ENCODE measurements at regions not wholly inside any gene's neighbourhood (a gene's known extent, or its start where the extent isn't known, plus 50 kb on each side); places are given as distances from the start of the nearest gene placed in this dataset.

GRCh38 chr6:14488180-14488579 lies 370.6 kb downstream of the CD83 start:
- ChIA-PET CTCF (ENCODE audit: low intra/inter-chr PET ratio, low total read pairs) (no interaction called here), POLR2A (no interaction called here)
- no peaks in the 10 kb centered on the region for H3K36me3 ChIP-seq (replicated peaks in 1 of 2; ENCODE audit: control insufficient read depth in 1 of 2, insufficient read depth in 2 of 2, low read length in 2 of 2)
- no peak overlapping the region for H3K27ac ChIP-seq (ENCODE audit: extremely low read length, insufficient read depth, low read length)
- no peak overlapping the region for H3K9ac ChIP-seq (ENCODE audit: insufficient read depth, low read depth, low read length)
- DNase-seq (ENCODE audit: low spot score) (no peak), FAIRE-seq (no peak), ATAC-seq (no peak)
- H4K20me1 ChIP-seq (ENCODE audit: insufficient read depth, low read length), result no peaks in the 10 kb centered on the region
- no peaks in the 10 kb centered on the region for H3K79me2 ChIP-seq (ENCODE audit: insufficient read depth, low read length)
- H3K4me1 ChIP-seq (ENCODE audit: insufficient read depth, low read length), result no peaks in the 10 kb centered on the region
- no peaks in the 10 kb centered on the region for H3K27me3 ChIP-seq (ENCODE audit: control insufficient read depth in 1 of 2, insufficient read depth in 2 of 2, low read length in 2 of 2)
- WGBS (ENCODE audit: low lambda C conversion rate), result 32% methylated on average over 2 of the region's 2 CpGs
- intact Hi-C loops (cut with micrococcal nuclease; ENCODE audit: unreplicated experiment) (no loop called here), in situ Hi-C loops (cut with HindIII; ENCODE audit: extremely low pct_ligation_motif_present, low pct_unique_long_range_greater_than_20kb) (no loop called here)
- no peak overlapping the region for H2AFZ ChIP-seq (ENCODE audit: low read length)
- H3K4me2 ChIP-seq (ENCODE audit: low read depth, low read length), result no peak overlapping the region
- H3K4me3 ChIP-seq (replicated peaks in 1 of 3; ENCODE audit: insufficient read depth in 1 of 3, low read depth in 2 of 3, low read length in 3 of 3), result no peak overlapping the region
- BruUV-seq (replicated peaks), result no TSS peak
- no peak for TF ChIP-seq ZNF563 (CRISPR knock-in tag; IDR thresholded peaks at IDR 0.05)
- TF ChIP-seq ZBTB14 (CRISPR knock-in tag; IDR thresholded peaks at IDR 0.05), result no peak
- TF ChIP-seq HHEX (CRISPR knock-in tag; IDR thresholded peaks at IDR 0.05), result no peak
- no peak for TF ChIP-seq HINFP (CRISPR knock-in tag; IDR thresholded peaks at IDR 0.05; ENCODE audit: low read depth)
- TF ChIP-seq ZMYM3 (CRISPR knock-in tag; IDR thresholded peaks at IDR 0.05), result no peak
- no peak for TF ChIP-seq SALL1 (CRISPR knock-in tag; IDR thresholded peaks at IDR 0.05)
- no peak for TF ChIP-seq FOXP4 (CRISPR knock-in tag; IDR thresholded peaks at IDR 0.05)
- no peak for TF ChIP-seq ZNF484 (CRISPR knock-in tag; IDR thresholded peaks at IDR 0.05; ENCODE audit: borderline replicate concordance, low read depth)
- no peak for TF ChIP-seq NFYB (CRISPR knock-in tag; IDR thresholded peaks at IDR 0.05)
- no peak for TF ChIP-seq ATF6 (CRISPR knock-in tag; conservative IDR thresholded peaks at IDR 0.05)
- no peak for TF ChIP-seq ZFY (CRISPR knock-in tag; IDR thresholded peaks at IDR 0.05)
- no peak for TF ChIP-seq BHLHE40 (IDR thresholded peaks at IDR 0.05; ENCODE audit: low read length)
- TF ChIP-seq SP2 (CRISPR knock-in tag; IDR thresholded peaks at IDR 0.05), result no peak
- TF ChIP-seq TCF12 (IDR thresholded peaks at IDR 0.05), result no peak
- no peak for TF ChIP-seq TCF12 (CRISPR knock-in tag; IDR thresholded peaks at IDR 0.05)
- TF ChIP-seq ZNF513 (CRISPR knock-in tag; conservative IDR thresholded peaks at IDR 0.05), result no peak
- no peak for TF ChIP-seq NR2F2 (IDR thresholded peaks at IDR 0.05; ENCODE audit: borderline replicate concordance, low read depth)
- H3K9me3 ChIP-seq (ENCODE audit: low read length), result peaks cover 29% of the 10 kb centered on the region

All from HepG2 (cell line).